K562 (cell line): ENCODE measurements at regions not wholly inside any gene's neighbourhood (a gene's known extent, or its start where the extent isn't known, plus 50 kb on each side); places are given as distances from the start of the nearest gene placed in this dataset.

Source experiments
- ATAC-seq: fragments of 200-7000 bp; cut with Tn5 transposase; 3 replicates; pipeline ENCODE4 v1.9.1; 2020; ENCODE audit warnings: moderate library complexity
- BruUV-seq: library from RNA; stranded (reverse); fragments of 400-500 nt; replicated peaks from 2 replicates; lab custom pipeline; 2021; lab: Mats Ljungman, UMichigan
- CTCF ChIA-PET: fragments of 300-600 bp; formaldehyde crosslinking; extraction: SDS; loops from one replicate; lab custom pipeline; 2021; ENCODE audit warnings: low intra/inter-chr PET ratio; lab: Yijun Ruan, JAX
- POLR2A ChIA-PET: fragments of 300-600, 350-650 bp; sonication (Branson Sonifier 250); formaldehyde crosslinking; extraction: SDS; loops from one replicate; lab custom pipeline; 2021; ENCODE audit warnings: antibody characterized with exemption, inconsistent platforms; lab: Yijun Ruan, JAX
- DNase-seq, 4 experiments: peaks; one replicate each; pipeline versions ENCODE4 v3.0.0 to v3.0.0-alpha.2; 2011 to 2018; ENCODE audit warnings: low spot score in 3 of 4, mixed read lengths in 3 of 4; ENCODE audit errors: extremely low read depth in 1 of 4
- FAIRE-seq: peaks from 2 replicates; lab custom pipeline; 2011; peaks lifted over from hg19 to GRCh38; lab: Jason Lieb, UNC
- H2AFZ ChIP-seq: 2 replicates; pipeline ENCODE4 v1.6.0; 2011; ENCODE audit warnings: low read depth, low read length, control low read depth, inconsistent platforms
- H3K27ac ChIP-seq: fragments of 200-600 bp; 3 replicates; pipeline ENCODE4 v1.8.0; 2011; ENCODE audit warnings: low read depth, mild to moderate bottlenecking, control low read depth, inconsistent platforms, low read length, moderate library complexity, mixed read lengths; ENCODE audit errors: extremely low read depth
- H3K27me3 ChIP-seq, 2 experiments: fragments of 300-600 bp in 1 of 2; 2 replicates in 1 of 2; 3 replicates in 1 of 2; pipeline versions ENCODE4 v1.6.0 to v1.8.0; 2011; ENCODE audit warnings: inconsistent platforms in 2 of 2, low read length in 2 of 2, mild to moderate bottlenecking in 1 of 2, mixed read lengths in 1 of 2, moderate library complexity in 1 of 2; ENCODE audit not compliant: control insufficient read depth in 2 of 2, insufficient read depth in 2 of 2
- H3K36me3 ChIP-seq: fragments of 300-600 bp; 3 replicates; pipeline ENCODE4 v1.8.0; 2011; ENCODE audit warnings: mild to moderate bottlenecking, low read length, inconsistent platforms; ENCODE audit not compliant: control insufficient read depth, insufficient read depth
- H3K4me1 ChIP-seq, 2 experiments: fragments of 200-600 bp in 1 of 2; replicated peaks in 1 of 2; 2 replicates in 1 of 2; 3 replicates in 1 of 2; pipeline versions ENCODE4 v1.5.1 to v1.8.0; 2011; ENCODE audit warnings: inconsistent platforms in 2 of 2, low read length in 2 of 2, mild to moderate bottlenecking in 1 of 2, mixed read lengths in 1 of 2, moderate library complexity in 1 of 2; ENCODE audit not compliant: control insufficient read depth in 2 of 2, insufficient read depth in 2 of 2
- H3K4me2 ChIP-seq: 2 replicates; pipeline ENCODE4 v1.6.1; 2011; ENCODE audit warnings: low read length, control low read depth, inconsistent platforms, mixed read lengths; ENCODE audit not compliant: insufficient read depth
- H3K4me3 ChIP-seq: fragments of 200-600 bp; sonication (generic), shearing (Covaris generic); 2 replicates; pipeline ENCODE4 v1.5.1; 2016; ENCODE audit warnings: control low read depth, inconsistent platforms
- H3K79me2 ChIP-seq: fragments of 200-600 bp; 3 replicates; pipeline ENCODE4 v1.8.0; 2011; ENCODE audit warnings: low read length, inconsistent platforms; ENCODE audit not compliant: control insufficient read depth, insufficient read depth
- H3K9ac ChIP-seq, 2 experiments: 2 replicates each; pipeline versions ENCODE4 v1.6.0 to v1.6.1; 2011; ENCODE audit warnings: low read depth in 2 of 2, low read length in 2 of 2, control low read depth in 1 of 2, inconsistent platforms in 1 of 2, mild to moderate bottlenecking in 1 of 2, mixed read lengths in 1 of 2; ENCODE audit not compliant: insufficient read depth in 1 of 2
- H3K9me1 ChIP-seq: one replicate; pipeline ENCODE4 v1.6.0; 2011; ENCODE audit warnings: inconsistent platforms, mild to moderate bottlenecking, low read length, moderate library complexity; ENCODE audit not compliant: control insufficient read depth, insufficient read depth
- H3K9me3 ChIP-seq: replicated peaks from 2 replicates; pipeline ENCODE4 v1.5.1; 2011; ENCODE audit warnings: low read depth, low read length, inconsistent platforms; ENCODE audit not compliant: control insufficient read depth, insufficient read depth
- H4K20me1 ChIP-seq: replicated peaks from 2 replicates; pipeline ENCODE4 v1.6.1; 2011; ENCODE audit warnings: low read length, inconsistent platforms, mixed read lengths; ENCODE audit not compliant: control insufficient read depth, insufficient read depth
- ARID2 ChIP-seq: fragments of 450-650 bp; IDR thresholded peaks from 2 replicates; pipeline ENCODE4 v1.6.1; 2017; ENCODE audit warnings: antibody characterized with exemption, mild to moderate bottlenecking
- HBP1 ChIP-seq: fragments of 450-650 bp; formaldehyde crosslinking; IDR thresholded peaks from 2 replicates; pipeline ENCODE4 v1.4.0; 2022; ENCODE audit warnings: missing genetic modification characterization
- MNT ChIP-seq, 2 experiments: fragments of 450-650 bp; conservative IDR thresholded peaks; 2 replicates each; pipeline ENCODE4 v1.6.1; 2017; ENCODE audit warnings: mild to moderate bottlenecking in 2 of 2, moderate library complexity in 2 of 2
- RCOR1 ChIP-seq, 2 experiments: IDR thresholded peaks; 2 replicates each; pipeline ENCODE4 v1.6.1; 2012; ENCODE audit warnings: low read depth in 2 of 2, low read length in 2 of 2, borderline replicate concordance in 1 of 2, improper control_type of control experiment in 1 of 2
- SRSF7 ChIP-seq: fragments of 200-400 bp; formaldehyde crosslinking; optimal IDR thresholded peaks from 2 replicates; pipeline ENCODE3; 2017; ENCODE audit warnings: mild to moderate bottlenecking, low read depth, low read length
- TAF1 ChIP-seq: IDR thresholded peaks from 2 replicates; pipeline ENCODE4 v1.6.1; 2011; ENCODE audit warnings: mild to moderate bottlenecking, low read length, moderate library complexity; ENCODE audit not compliant: insufficient read depth, control insufficient read depth, severe bottlenecking; ENCODE audit errors: extremely low read depth
- TAF9B ChIP-seq: fragments of 450-650 bp; IDR thresholded peaks from 2 replicates; pipeline ENCODE4 v1.6.1; 2018; ENCODE audit warnings: mild to moderate bottlenecking; ENCODE audit not compliant: partially characterized antibody
- TCFL5 ChIP-seq: fragments of 250-450 bp; sonication (Bioruptor Pico); conservative IDR thresholded peaks from 2 replicates; pipeline ENCODE4 v1.6.1; 2021; ENCODE audit warnings: mild to moderate bottlenecking, moderate library complexity, matching md5 sums
- ZBTB33 ChIP-seq: sonication (generic); formaldehyde crosslinking; IDR thresholded peaks from 2 replicates; pipeline ENCODE4 v1.8.1; 2023; ENCODE audit warnings: mild to moderate bottlenecking, missing genetic modification reagents
- ZNF395 ChIP-seq: fragments of 200-800 bp; sonication (Bioruptor generic); IDR thresholded peaks from 2 replicates; pipeline ENCODE4 v1.6.1; 2017; ENCODE audit warnings: missing genetic modification characterization, missing compliant biosample characterization
- ZNF592 ChIP-seq: fragments of 450-650 bp; IDR thresholded peaks from 2 replicates; pipeline ENCODE4 v1.6.1; 2017; ENCODE audit warnings: antibody characterized with exemption, mild to moderate bottlenecking
- WGBS: fragments of 100-300 bp; shearing (Covaris generic); methylation state at CpG from one replicate; pipeline ENCODE4 v1.1.6; 2016; ENCODE audit warnings: low coverage, mixed read lengths; ENCODE audit not compliant: insufficient coverage; ENCODE audit errors: missing lambda C conversion rate; 5-methylcytosine and 5-hydroxymethylcytosine counted together
- in situ Hi-C: fragments of 300-500 bp; cut with MboI; formaldehyde crosslinking; loops from 4 replicates; pipeline ENCODE4 v1.15.0; 2018; ENCODE audit warnings: inconsistent platforms, mixed read lengths
- intact Hi-C: fragments of 100-400 bp; cut with micrococcal nuclease; formaldehyde crosslinking; loops from 2 replicates; pipeline ENCODE4 v1.14.2; 2022

GRCh38 chr18:27274901-27275300, 89.8 kb upstream of the CHST9 start:
- H3K27ac ChIP-seq, result no peak overlapping the region
- no peak for DNase-seq
- H4K20me1 ChIP-seq, result no peaks in the 10 kb centered on the region
- no TSS peak for BruUV-seq
- H3K36me3 ChIP-seq, result no peaks in the 10 kb centered on the region
- no peak overlapping the region for H3K4me2 ChIP-seq
- ChIA-PET CTCF (no interaction called here), POLR2A (no interaction called here)
- no peak overlapping the region for H3K9ac ChIP-seq
- FAIRE-seq, result no peak
- no peaks in the 10 kb centered on the region for H3K4me1 ChIP-seq
- H3K27me3 ChIP-seq, result no peaks in the 10 kb centered on the region
- H3K4me3 ChIP-seq, result no peak overlapping the region
- in situ Hi-C loops, result no loop called here
- no peak for ATAC-seq
- H2AFZ ChIP-seq, result no peak overlapping the region
- under 1% methylated on average over 3 of the region's 3 CpGs for WGBS
- no peaks in the 10 kb centered on the region for H3K9me1 ChIP-seq
- no peaks in the 10 kb centered on the region for H3K79me2 ChIP-seq
- intact Hi-C loops, result loop anchor here (5.0 kb wide), 1 partner anchor 42 kb away; no protein-coding TSS in a partner anchor
- H3K9me3 ChIP-seq, result peaks cover 2% of the 10 kb centered on the region; the same call in 1 of the 2 replicates
- TF ChIP-seq ZNF592 (no peak), SRSF7 (no peak), MNT (conservative IDR thresholded peaks at IDR 0.05) (no peak), TAF9B (no peak), ZNF395 (CRISPR knock-in tag) (no peak), HBP1 (no peak), RCOR1 (IDR thresholded peaks at IDR 0.05; ENCODE audit: borderline replicate concordance in 1 of 2, low read depth in 2 of 2, low read length in 2 of 2) (no peak), ZBTB33 (CRISPR knock-in tag) (no peak), TCFL5 (CRISPR knock-in tag) (no peak), TAF1 (no peak), ARID2 (no peak)
